ENCODE measurements at regions not wholly inside any gene's neighbourhood (a gene's known extent, or its start where the extent isn't known, plus 50 kb on each side); places are given as distances from the start of the nearest gene placed in this dataset.

DNA sequence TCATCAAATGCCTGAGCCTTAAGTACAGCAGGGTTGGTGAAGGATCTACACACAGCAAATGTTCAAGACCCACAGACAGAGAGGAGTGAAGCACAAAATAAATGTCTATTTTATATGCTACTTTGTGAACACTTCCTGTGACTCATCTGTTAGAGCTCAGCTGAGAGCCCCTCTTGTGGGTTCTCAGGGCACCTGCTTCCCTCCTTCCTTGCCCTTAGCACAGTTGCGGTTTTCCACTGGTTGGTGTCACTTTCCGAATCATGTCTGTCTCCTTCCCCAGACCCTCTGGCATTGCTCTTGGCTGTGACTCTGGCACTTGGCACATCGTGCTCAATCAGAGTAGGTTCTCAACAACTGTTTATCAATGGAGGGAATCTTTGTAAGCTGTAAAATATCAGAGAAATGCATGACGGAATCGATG, 128.5 kb upstream of the STC2 start:
- TF ChIP-seq POLR2A (IDR thresholded peaks at IDR 0.05), result no peak
- TF ChIP-seq, protein P1, sequence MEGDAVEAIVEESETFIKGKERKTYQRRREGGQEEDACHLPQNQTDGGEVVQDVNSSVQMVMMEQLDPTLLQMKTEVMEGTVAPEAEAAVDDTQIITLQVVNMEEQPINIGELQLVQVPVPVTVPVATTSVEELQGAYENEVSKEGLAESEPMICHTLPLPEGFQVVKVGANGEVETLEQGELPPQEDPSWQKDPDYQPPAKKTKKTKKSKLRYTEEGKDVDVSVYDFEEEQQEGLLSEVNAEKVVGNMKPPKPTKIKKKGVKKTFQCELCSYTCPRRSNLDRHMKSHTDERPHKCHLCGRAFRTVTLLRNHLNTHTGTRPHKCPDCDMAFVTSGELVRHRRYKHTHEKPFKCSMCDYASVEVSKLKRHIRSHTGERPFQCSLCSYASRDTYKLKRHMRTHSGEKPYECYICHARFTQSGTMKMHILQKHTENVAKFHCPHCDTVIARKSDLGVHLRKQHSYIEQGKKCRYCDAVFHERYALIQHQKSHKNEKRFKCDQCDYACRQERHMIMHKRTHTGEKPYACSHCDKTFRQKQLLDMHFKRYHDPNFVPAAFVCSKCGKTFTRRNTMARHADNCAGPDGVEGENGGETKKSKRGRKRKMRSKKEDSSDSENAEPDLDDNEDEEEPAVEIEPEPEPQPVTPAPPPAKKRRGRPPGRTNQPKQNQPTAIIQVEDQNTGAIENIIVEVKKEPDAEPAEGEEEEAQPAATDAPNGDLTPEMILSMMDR (IDR thresholded peaks at IDR 0.05), result no peak
- WGBS, 2 donors, result 67 to 74% methylated on average over 5 of the region's 5 CpGs
- intact Hi-C loops (cut with DNase I; ENCODE audit: low total_unique reads), result no loop called here

DNA sequence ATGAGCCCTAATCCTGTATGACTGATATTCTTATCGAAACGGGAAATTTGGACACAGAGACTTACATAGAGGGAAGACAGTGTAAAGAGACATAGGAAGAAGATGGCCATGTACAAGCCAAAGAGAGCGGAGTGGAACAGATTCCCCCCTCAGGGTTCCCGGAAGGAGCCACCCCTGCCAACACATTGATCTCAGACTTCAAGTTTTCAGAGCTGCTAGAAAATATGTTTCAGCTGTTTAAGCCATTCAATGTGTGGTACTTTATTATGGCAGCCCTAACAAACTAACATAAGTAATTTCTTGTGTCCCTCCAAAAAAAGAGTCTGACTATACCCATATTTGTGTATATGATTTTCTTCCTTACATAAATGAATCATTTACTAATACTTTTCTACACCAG, 128.0 kb upstream of the STC2 start:
- no peak for TF ChIP-seq POLR2A (IDR thresholded peaks at IDR 0.05)
- TF ChIP-seq, protein P1 (IDR thresholded peaks at IDR 0.05), result no peak
- WGBS, 2 donors, result 81 to 82% methylated on average over 4 of the region's 4 CpGs
- H3K4me3 ChIP-seq (ENCODE audit: low read depth, poor library complexity, severe bottlenecking), result no peak overlapping the region
- DNase-seq (ENCODE audit: low spot score in 2 of 2), result no peak
- intact Hi-C loops (cut with DNase I; ENCODE audit: low total_unique reads), result no loop called here

More for the DNA sequence above, 128.5 kb upstream of the STC2 start:
- H3K4me3 ChIP-seq (ENCODE audit: low read depth, poor library complexity, severe bottlenecking), result no peak overlapping the region
- DNase-seq (ENCODE audit: low spot score in 2 of 2), result no peak

DNA sequence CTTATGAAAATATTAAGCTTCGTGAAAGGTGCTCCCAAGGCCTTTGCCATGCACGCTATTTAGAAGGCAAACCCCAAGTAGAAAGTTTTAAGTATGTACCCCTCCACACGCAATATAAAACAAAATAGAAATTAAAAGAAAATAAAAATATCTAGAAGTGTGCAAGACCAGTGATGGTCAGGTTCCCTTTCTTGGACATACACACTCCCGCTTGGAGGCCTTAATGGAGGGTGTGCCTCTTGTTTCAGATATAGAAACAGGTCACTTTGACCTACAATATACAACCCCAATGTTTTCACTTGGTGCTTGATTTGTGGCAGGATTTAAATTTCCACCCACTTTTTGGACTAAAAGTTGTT, 127.4 kb upstream of the STC2 start:
- H3K4me3 ChIP-seq (ENCODE audit: low read depth, poor library complexity, severe bottlenecking), result no peak overlapping the region
- 73 to 76% methylated on average over 4 of the region's 4 CpGs for WGBS, 2 donors
- TF ChIP-seq, protein P1 (IDR thresholded peaks at IDR 0.05), result no peak
- TF ChIP-seq POLR2A (IDR thresholded peaks at IDR 0.05), result no peak
- intact Hi-C loops (cut with DNase I; ENCODE audit: low total_unique reads), result no loop called here
- DNase-seq (ENCODE audit: low spot score in 2 of 2), result no peak

DNA sequence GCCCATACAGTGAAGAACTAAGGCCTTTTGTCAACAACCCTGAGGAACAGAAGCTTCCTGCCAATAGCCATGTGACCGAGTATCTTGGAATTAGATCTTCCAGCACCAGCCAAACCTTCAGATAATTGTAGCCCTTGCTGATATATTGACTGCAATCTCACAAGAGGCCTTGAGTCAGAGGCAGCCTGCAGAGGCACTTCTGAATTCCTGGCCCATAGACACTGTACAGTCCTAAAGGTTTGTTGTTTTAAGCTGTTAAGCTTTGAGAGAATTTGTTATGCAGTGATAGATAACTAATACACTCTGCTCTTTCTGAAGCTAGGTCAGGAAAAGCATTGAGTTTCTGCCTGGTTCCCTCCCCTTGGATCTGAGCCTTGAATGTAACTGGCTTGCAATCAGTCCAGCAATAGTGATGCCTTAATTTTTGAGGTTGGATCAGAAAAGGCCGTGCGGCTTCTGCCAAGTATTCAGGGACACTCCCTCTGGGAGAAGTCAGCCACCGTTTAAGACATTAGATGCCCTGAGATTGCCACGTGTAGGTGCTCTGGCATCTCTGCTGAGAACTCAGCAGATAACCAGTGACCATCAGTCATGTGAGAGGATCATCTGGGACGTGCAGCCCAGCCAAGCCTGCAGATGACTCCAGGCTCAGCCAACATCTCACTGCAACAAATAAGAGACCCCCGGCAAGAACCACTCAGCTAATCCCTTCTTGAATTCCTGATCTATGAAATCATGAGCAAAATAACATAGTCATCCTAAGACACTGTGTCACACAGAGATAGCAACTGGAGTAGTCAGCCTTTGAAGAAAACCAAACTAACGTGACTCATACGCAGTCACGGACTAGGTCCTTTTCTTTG, 126.8 kb upstream of the STC2 start:
- peak; percentile 78 to 92 for DNase-seq (ENCODE audit: low spot score in 2 of 2)
- H3K4me3 ChIP-seq (ENCODE audit: low read depth, poor library complexity, severe bottlenecking), result no peak overlapping the region
- intact Hi-C loops (cut with DNase I; ENCODE audit: low total_unique reads), result no loop called here
- WGBS, 2 donors, result 46 to 64% methylated on average over 10 of the region's 10 CpGs
- TF ChIP-seq POLR2A (IDR thresholded peaks at IDR 0.05), result no peak
- TF ChIP-seq, protein P1 (IDR thresholded peaks at IDR 0.05), result no peak

DNA sequence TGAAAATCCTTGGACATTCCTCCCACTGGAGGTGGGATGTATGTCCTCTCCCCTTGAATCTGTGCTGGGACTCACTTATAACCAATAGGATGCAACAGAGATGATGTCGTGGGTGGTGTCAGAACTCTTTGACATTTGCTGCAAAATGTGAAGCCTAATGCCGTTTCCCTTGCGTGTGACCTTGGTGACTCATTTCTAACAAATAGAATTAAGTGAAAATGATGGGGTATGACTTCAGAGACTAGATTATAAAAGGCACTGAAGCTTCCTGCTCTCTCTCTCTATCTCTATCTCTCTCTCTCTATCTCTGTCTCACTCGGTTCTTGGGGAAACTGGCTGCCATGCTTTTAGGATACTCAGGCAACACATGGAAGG, 126.1 kb upstream of the STC2 start:
- intact Hi-C loops (cut with DNase I; ENCODE audit: low total_unique reads), result no loop called here
- no peak for DNase-seq (ENCODE audit: low spot score in 2 of 2)
- 68 to 75% methylated on average over 4 of the region's 4 CpGs for WGBS, 2 donors
- TF ChIP-seq POLR2A (IDR thresholded peaks at IDR 0.05), result no peak
- TF ChIP-seq, protein P1 (IDR thresholded peaks at IDR 0.05), result no peak
- H3K4me3 ChIP-seq (ENCODE audit: low read depth, poor library complexity, severe bottlenecking), result no peak overlapping the region

DNA sequence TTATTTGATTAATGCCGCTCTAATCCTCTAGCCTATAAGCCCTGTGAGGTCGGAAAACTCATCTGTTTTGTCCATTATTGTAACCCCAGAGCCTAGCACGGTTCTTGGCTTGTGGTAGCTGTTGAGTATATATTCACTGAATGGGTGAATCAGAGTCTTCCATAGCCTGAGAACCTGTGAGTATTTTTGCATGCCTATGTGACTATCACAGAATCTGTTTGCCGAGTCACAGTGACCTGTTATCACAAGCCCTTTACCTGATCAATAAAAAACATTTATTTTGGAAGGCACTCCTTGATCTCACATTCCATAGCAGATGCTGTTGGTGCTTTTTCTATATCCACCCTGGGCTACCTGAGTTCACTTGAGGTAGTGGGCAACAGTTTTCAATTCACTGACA, 125.0 kb upstream of the STC2 start:
- no peak overlapping the region for H3K4me3 ChIP-seq (ENCODE audit: low read depth, poor library complexity, severe bottlenecking)
- intact Hi-C loops (cut with DNase I; ENCODE audit: low total_unique reads), result no loop called here
- no peak for DNase-seq (ENCODE audit: low spot score in 2 of 2)
- 74 to 80% methylated on average over 4 of the region's 4 CpGs for WGBS, 2 donors
- TF ChIP-seq, protein P1 (IDR thresholded peaks at IDR 0.05), result no peak
- TF ChIP-seq POLR2A (IDR thresholded peaks at IDR 0.05), result no peak

Data from lower leg skin (tissue), 4 donors.